NCI-H774 (cell line): ENCODE measurements at regions not wholly inside any gene's neighbourhood (a gene's known extent, or its start where the extent isn't known, plus 50 kb on each side); places are given as distances from the start of the nearest gene placed in this dataset.

Experiments
- DNase-seq: peaks from one replicate; lab custom pipeline; 2025; lab: John Stamatoyannopoulos, UW

DNA sequence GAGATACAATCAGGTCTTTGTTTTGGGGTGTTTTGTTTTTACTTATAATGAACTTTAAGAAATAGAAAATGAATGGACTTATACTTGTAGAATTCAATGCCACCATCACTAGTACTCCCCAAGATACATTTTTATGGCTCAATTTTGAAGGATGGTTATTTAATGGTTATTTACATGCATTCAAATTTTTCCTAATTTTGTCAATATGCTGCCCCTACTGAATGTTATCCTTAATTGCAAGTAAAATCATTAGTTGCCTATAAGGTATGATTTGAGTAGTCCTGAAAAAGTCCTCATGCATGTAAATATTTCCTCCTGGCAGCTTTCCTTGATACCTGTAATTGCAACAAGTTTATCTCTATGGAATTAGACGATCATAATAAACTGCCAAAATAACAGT, 391.2 kb downstream of the BCAT1 start:
- no peak for DNase-seq

- DNase-seq = no peak
Measured at GRCh38 chr12:24555730-24556129, 393.2 kb downstream of the BCAT1 start.

GRCh38 chr12:24554612-24555295, 394.1 kb downstream of the BCAT1 start:
- DNase-seq = no peak

- DNase-seq = no peak
Measured at GRCh38 chr12:24553259-24553658, 395.6 kb downstream of the BCAT1 start.

- DNase-seq = peak; percentile 79
Measured at GRCh38 chr12:24551163-24551786, 397.6 kb downstream of the BCAT1 start.

DNA sequence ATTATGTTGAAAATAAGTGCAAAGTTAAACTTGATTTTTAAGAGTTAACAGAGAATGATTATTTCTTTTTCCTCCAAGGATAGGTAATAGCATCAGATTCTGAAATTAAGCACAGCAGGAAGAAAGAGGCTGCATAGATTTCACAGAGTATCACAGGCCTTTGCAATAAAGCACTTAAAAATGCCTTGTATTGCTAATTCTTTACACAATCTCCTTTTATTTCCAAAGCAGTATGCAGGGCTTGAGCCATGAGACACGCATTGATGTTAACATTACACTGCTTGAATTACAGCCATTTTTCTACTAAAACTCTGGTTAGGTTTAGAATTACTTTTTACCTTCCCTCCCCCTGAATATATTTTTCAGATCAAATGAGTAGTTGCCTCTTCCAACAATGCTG, 398.3 kb downstream of the BCAT1 start:
- DNase-seq = no peak

DNA sequence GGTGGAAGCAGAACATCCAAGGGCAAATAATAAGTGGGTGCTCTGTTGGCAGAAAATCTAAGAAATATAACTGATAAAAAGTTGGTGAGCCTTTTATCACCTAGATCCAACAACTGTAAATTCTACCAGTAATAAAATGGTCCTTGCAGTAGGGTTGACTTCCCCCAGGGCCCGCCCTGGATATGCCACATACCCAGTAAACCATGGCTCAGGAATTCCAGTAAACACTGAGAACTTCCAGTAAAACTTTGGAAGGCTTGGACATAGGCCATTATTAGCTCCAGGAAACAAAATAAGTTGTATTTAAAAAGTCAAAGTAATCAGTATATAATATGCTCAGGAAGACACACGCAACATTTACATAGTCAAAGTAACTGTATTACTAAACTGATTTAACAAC, 402.2 kb downstream of the BCAT1 start:
- DNase-seq = no peak

GRCh38 chr12:24546084-24546483, 402.8 kb downstream of the BCAT1 start:
- no peak for DNase-seq

GRCh38 chr12:24544368-24544767, 404.5 kb downstream of the BCAT1 start:
- no peak for DNase-seq

GRCh38 chr12:24541193-24541871, 407.6 kb downstream of the BCAT1 start:
- no peak for DNase-seq

- no peak for DNase-seq
Measured at GRCh38 chr12:24539646-24540045, 409.3 kb downstream of the BCAT1 start.

DNA sequence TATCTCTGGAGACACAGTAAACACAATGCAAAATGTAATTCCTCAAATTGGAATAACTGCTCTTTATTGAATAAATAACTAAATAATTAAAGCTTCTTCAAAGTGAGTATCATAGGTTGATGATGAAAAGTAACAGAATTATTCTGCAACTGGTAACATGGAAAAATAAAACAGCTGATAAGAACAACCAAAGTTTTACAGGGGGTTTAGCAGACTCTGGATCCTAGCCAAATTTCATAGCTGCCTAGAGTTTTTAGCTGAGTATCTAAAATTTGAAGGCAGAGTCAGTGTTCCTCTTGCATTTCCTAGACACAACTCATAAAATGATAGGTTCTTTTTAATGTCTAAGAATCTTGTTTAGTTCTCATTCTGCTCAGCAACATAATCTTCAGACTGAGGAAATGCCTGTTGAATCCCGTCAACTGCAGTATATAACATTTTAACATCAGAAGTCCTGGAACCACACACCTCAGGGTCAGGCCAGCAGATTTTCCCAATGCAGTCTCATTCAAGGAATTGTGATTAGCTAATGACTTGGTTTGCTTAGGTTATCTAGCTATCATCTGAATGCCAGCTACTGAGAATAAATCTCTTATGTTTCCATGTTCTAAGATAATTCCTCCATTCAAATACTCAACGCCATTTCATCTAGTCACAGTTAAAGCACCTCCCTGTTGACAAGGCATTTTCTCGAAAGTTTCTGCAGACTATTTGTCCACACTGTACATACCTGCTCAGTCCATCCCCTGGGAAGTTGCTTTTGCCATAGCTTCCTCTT, 411.6 kb downstream of the BCAT1 start:
- no peak for DNase-seq

- DNase-seq = no peak
Measured at GRCh38 chr12:24535334-24536069, 413.4 kb downstream of the BCAT1 start.

DNA sequence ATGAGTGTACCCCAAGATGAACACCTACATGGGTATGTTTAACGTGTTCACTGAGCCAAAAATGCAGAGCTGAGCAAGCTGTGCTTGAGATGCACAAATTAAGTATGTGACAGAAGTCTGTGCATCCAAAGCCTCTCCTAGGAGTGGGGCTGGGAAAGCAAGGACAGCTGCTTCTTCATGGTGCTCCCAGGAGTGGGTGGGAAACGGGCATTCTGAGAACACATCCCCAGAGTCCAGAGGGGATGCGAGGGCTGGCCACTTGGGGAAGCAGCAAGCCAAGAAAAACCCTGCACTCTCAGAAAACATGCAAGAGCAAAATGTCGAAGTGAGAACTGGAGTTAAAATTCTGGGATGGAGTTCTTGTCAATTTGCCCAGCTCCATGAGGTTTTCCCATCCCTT, 414.3 kb downstream of the BCAT1 start:
- no peak for DNase-seq

GRCh38 chr12:24533716-24534352, 415.1 kb downstream of the BCAT1 start:
- no peak for DNase-seq

DNA sequence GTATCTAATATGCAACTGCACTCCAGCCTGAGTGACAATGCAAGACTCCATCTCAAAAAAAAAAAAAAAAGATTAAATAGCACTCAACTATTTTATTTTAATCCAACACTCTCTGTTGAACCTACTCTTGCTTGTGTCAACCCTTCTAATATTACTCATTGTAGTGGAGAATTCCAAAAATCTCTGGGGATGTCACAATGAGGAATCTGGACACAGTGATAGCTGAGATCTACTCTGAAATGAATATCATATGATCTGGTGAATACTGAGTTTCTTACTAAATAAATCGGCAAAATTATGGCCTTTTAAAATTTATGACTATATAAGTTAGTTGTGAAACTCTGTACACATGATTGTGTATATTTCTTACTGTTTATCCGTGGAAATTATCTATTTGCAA, 418.2 kb downstream of the BCAT1 start:
- DNase-seq = no peak

- no peak for DNase-seq
Measured at GRCh38 chr12:24527102-24527501, 421.8 kb downstream of the BCAT1 start.

DNA sequence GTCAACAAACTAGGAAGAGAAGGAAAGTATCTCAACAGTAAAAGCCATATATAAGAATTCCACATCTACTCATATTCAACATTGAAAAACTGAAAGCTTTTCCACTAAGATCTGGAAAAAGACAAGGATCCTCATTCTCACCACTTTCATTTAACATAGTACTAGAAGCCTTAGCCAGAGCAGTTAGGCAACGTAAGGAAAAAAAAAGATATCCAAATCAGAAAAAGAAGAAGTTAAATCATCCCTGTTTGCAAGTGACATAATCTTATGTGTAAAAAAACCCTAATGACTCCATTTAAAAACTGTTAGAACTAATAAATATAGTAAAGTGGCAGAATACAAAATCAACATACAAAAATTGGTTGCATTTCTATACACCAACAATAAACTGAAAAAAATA, 426.2 kb downstream of the BCAT1 start:
- no peak for DNase-seq

DNA sequence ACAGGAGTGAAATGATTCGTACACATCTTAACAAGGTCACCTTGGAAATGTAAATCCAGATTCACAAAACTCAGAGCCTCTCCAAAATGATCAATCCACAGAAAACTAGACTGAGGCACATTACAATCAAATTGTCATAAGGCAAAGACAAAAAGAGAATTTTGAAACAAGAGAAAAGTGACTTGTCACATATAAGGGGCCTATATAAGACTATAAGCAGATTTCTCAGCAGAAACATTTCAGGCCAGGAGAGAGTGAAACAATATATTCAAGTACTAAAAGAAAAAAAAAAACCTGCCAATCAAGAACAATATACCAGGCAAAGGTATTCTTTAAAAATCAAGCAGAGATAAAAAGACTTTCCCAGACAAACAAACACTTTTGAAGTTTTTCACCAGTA, 429.1 kb downstream of the BCAT1 start:
- DNase-seq = no peak

- no peak for DNase-seq
Measured at GRCh38 chr12:24517000-24517399, 431.9 kb downstream of the BCAT1 start.

GRCh38 chr12:24510581-24511125, 438.2 kb downstream of the BCAT1 start:
- DNase-seq = no peak
